ENCODE measurements at regions not wholly inside any gene's neighbourhood (a gene's known extent, or its start where the extent isn't known, plus 50 kb on each side); places are given as distances from the start of the nearest gene placed in this dataset.

DNA sequence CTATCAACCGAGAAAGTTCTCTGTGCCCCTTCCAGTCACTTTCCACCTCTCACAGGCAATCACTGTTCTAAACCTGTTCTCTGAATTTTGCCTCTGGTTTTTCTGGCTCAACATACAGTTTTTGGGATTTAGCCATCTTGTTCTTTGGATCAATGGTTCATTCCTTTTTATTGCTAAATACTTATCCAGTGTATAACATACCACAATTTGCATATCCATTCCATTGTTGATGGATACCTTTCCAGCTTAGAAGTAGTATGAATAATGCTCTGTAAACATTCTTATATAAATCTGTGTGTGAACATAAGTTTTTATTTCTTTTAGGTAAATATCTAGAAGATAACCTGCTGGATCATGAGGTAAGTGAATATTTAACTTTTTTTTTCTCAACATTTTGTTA is 87.8 kb upstream of the FNDC3B start:
- TF ChIP-seq POLR2AphosphoS5 (IDR thresholded peaks at IDR 0.05) (no peak), POLR2A (IDR thresholded peaks at IDR 0.05) (no peak), EP300 (IDR thresholded peaks at IDR 0.05) (no peak)
- TF ChIP-seq, protein P1, sequence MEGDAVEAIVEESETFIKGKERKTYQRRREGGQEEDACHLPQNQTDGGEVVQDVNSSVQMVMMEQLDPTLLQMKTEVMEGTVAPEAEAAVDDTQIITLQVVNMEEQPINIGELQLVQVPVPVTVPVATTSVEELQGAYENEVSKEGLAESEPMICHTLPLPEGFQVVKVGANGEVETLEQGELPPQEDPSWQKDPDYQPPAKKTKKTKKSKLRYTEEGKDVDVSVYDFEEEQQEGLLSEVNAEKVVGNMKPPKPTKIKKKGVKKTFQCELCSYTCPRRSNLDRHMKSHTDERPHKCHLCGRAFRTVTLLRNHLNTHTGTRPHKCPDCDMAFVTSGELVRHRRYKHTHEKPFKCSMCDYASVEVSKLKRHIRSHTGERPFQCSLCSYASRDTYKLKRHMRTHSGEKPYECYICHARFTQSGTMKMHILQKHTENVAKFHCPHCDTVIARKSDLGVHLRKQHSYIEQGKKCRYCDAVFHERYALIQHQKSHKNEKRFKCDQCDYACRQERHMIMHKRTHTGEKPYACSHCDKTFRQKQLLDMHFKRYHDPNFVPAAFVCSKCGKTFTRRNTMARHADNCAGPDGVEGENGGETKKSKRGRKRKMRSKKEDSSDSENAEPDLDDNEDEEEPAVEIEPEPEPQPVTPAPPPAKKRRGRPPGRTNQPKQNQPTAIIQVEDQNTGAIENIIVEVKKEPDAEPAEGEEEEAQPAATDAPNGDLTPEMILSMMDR (IDR thresholded peaks at IDR 0.05): no peak
